Uterus (tissue), 2 donors: ENCODE measurements at regions not wholly inside any gene's neighbourhood (a gene's known extent, or its start where the extent isn't known, plus 50 kb on each side); places are given as distances from the start of the nearest gene placed in this dataset.

Experiments used
- CTCF ChIP-seq, 4 experiments: fragments of 200-600 bp in 2 of 4; fragments of 450-650 bp in 2 of 4; sonication (generic) in 2 of 4; IDR thresholded peaks; one replicate each; pipeline ENCODE4 v1.5.1; 2016 to 2019; ENCODE audit warnings: antibody characterized with exemption in 4 of 4, mild to moderate bottlenecking in 2 of 4, moderate library complexity in 1 of 4
- POLR2A ChIP-seq, 2 donors: fragments of 450-650 bp; IDR thresholded peaks; one replicate each; pipeline ENCODE4 v1.6.1; 2016; ENCODE audit warnings: antibody characterized with exemption in 2 of 2, mild to moderate bottlenecking in 1 of 2, moderate library complexity in 1 of 2

GRCh38 chr3:64872345-64872744 is 184.5 kb upstream of the ADAMTS9 start:
- TF ChIP-seq CTCF (IDR thresholded peaks at IDR 0.05), result no peak
- no peak for TF ChIP-seq POLR2A (IDR thresholded peaks at IDR 0.05)
